ENCODE measurements at regions not wholly inside any gene's neighbourhood (a gene's known extent, or its start where the extent isn't known, plus 50 kb on each side); places are given as distances from the start of the nearest gene placed in this dataset.
"Not testable (repeated sequence)": the region's sequence is repeated elsewhere in the genome, so short reads cannot be mapped to it uniquely, and the experiment has no call there.

GRCh38 chr5:125045646-125046045, 299.2 kb upstream of the ZNF608 start:
- no peak for DNase-seq (ENCODE audit: low spot score)

- no peak for DNase-seq (ENCODE audit: low spot score)
These were observed 300.4 kb upstream of the ZNF608 start for GRCh38 chr5:125046838-125047237.

DNA sequence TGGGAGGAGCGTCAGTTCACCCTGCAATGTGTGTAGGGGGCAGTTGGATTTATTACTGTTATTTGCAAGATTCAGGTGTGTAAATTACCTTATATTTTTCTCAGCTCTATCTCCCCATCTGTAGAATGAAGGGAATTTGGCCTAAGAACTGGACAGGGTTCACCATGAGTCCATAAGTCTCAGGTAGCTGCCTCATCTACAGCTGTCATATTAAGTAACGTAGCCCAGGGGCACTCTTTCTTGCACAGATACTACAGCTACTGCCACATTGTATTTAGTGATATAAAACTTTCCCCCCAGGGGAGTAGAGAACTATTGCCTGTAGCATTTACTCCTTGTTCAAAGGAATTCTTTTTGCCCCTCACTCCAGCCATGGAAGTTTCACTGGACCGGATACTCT, 301.4 kb upstream of the ZNF608 start:
- DNase-seq (ENCODE audit: low spot score), result no peak

- no peak for DNase-seq (ENCODE audit: low spot score)
These were observed 303.6 kb upstream of the ZNF608 start for GRCh38 chr5:125049721-125050702.

- DNase-seq (ENCODE audit: low spot score), result no peak
These were observed 304.5 kb upstream of the ZNF608 start for GRCh38 chr5:125050926-125051325.

GRCh38 chr5:125052584-125052983, 306.1 kb upstream of the ZNF608 start:
- no peak for DNase-seq (ENCODE audit: low spot score)

GRCh38 chr5:125053179-125053578, 306.7 kb upstream of the ZNF608 start:
- DNase-seq (ENCODE audit: low spot score), result no peak

DNA sequence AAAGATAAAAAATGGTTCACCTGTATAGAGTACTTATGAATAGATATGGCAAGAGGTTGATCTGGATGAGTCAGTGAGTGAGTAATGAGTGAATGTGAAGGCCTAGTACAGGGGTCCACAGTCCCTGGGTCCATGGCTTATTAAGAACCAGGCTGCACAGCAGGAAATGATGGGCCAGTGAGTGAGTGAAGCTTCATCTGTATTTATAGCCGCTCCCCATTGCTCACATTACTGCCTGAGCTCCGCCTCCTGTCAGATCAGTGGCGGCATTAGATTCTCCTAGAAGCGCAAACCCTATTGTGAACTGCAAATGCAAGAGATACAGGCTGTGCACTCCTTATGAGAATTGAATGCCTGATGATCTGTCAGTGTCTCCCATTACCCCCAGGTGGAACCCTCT, 307.7 kb upstream of the ZNF608 start:
- no peak for DNase-seq (ENCODE audit: low spot score)

GRCh38 chr5:125056671-125057485, 310.4 kb upstream of the ZNF608 start:
- no peak for DNase-seq (ENCODE audit: low spot score)

DNA sequence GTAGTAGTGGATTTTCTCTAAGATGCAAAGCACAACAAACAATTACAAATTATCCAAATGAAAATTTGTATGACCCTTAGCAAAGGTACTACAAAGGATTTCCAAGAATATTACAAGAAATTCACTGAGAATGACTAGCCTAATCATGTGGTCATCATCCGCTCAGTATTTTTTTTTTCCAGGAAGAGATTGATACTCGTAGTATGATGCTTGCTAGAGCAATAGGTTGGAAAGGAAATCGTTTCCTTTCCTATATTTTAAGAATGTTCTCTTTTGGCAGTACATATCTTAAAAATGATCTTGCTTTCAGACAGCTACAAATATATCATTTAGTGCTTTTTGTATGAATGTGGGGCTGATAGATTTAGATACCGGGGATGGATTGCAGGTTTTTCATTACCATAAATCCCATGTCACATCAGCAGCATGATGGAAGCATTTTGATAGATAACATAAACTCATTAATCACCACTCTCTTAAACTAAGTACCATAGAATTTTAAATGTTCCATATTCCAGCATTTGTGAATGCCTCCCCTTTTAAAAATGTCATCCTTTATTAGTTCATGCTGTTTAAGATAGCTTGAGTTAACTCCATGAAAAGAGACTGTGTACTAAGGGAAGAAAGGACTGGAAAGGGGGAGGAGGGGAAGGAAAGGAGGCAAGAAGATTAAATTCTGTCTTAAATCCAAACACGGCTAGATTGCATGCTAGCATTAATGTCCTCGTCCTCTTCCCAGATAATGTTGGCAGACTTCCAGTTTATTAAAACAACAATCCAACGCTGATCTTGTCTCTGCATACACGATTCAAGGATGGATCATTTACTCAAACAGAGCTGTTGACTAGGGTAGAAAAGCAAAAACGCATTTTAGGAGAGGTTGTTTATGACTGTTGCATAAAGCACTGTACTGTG, 311.7 kb upstream of the ZNF608 start:
- no peak for DNase-seq (ENCODE audit: low spot score)

GRCh38 chr5:125059255-125060002, 313.0 kb upstream of the ZNF608 start:
- DNase-seq (ENCODE audit: low spot score), result no peak

GRCh38 chr5:125061726-125062125, 315.3 kb upstream of the ZNF608 start:
- DNase-seq (ENCODE audit: low spot score), result no peak

GRCh38 chr5:125064621-125065438, 318.4 kb upstream of the ZNF608 start:
- DNase-seq (ENCODE audit: low spot score), result no peak

DNA sequence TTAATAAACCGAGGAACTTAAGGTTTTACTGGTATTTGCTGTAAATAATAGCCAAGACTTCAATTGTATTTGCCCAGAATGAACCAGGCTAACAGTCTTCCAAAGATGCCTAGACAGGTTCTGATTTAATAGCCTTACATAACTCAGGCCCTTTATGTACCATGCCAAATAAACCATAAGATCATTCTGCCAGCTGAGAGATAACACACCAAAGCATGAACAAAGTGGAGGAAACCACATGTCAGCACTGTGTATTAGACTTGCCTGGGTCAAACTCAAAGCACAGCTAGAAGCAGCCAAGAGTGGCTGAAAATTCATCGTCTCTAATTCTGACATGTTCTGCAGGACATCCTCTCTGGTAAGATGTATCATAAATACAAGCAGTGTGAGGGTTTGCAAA, 319.3 kb upstream of the ZNF608 start:
- no peak for DNase-seq (ENCODE audit: low spot score)

DNA sequence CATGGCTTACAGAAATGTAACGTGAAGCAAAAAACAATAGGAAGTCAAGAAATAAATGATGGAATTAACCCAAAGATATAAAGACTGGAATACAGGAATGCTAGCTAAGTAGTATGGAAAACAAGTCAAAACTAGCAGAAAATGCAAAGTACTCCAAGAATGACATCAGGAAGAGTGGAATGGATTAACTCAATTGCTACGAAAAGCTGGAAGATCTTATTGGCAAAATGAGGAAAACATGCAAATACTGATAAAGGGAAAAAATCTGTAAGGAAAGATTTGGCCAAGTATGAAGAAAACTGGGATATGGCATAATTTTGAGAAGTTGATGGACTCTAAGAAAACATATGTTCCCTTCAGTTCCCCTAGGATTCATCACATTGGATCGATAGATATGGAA, 324.5 kb upstream of the ZNF608 start:
- DNase-seq (ENCODE audit: low spot score), result no peak

DNA sequence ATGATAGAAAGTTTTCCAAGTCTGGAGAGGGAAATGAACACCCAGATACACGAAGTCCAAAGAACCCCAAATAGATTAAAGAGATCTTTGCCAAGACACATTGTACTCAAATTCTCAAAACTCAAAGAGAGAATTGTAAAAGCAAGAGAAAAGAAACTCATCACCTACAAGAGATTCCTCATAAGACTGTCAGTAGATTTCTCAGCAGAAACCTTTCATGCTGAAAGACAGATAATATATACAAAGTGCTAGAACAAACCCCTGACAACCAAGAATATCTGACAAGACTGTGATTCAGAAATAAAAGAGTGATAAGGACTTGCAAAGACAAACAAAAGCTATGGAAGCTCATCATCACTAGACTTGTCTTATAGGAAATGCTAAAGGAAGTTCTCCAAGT, 326.7 kb upstream of the ZNF608 start:
- no peak for DNase-seq (ENCODE audit: low spot score)

- no peak for DNase-seq (ENCODE audit: low spot score)
These were observed 329.1 kb upstream of the ZNF608 start for GRCh38 chr5:125075567-125075966.

- not testable (repeated sequence) for DNase-seq (ENCODE audit: low spot score)
These were observed 332.6 kb upstream of the ZNF608 start for GRCh38 chr5:125079028-125079427.

DNA sequence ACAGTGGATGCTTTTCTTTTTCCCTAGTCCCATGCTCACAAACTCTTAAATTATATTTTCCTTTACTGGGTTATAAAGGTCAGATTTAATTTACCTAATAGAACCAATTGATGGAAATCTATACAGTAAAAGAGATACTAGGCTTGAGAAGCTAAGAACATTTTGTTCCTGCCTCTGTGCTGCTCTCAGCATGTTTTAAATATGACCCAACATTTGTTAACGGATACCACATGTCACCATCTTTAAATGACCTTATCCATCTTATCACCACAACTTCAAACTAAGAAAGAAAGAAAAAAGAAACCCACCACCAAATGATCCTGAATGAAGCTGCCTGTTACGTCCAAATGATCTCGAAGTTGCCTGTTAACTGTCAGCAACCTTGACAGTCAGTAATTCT, 334.7 kb upstream of the ZNF608 start:
- DNase-seq (ENCODE audit: low spot score), result no peak

DNA sequence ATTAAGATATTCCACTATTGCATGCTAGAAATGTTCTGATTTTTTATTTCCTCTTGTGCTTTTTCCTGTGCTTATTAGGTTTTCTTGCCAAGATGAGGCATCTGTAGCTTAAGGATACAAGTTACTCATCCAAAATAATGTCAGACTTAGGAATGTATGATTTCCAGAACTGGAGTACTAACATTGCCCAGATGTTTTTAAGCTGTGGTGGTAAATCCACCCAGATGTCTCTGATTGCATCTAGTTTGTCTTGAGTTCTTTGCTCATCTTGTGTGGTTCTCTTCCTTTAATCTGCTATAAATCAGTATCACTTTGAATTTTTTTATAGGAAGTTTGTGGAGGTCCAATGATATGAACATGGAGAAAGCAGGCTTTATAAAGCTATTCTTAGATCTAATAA, 337.5 kb upstream of the ZNF608 start:
- no peak for DNase-seq (ENCODE audit: low spot score)
